ENCODE measurements at regions not wholly inside any gene's neighbourhood (a gene's known extent, or its start where the extent isn't known, plus 50 kb on each side); places are given as distances from the start of the nearest gene placed in this dataset.

DNA sequence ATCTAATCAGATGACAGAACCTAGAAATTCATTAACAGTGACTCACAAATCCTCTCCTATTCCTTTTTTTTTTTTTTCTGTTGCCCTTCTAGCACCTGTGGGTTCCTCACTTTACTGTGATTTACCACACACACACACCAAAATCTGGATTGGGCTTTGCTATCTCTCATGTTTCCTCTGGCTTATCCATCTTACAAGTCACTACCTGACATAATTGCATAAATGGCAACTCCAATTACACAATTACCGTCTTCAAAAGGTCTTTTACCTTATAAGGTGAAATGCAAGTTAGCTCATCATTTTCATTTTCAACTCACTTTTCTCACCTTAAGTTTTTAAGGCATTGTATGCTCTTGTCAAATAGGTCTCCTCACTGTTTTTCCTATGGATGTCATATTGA is 426.3 kb upstream of the MEF2C start:
- TF ChIP-seq, protein P1, sequence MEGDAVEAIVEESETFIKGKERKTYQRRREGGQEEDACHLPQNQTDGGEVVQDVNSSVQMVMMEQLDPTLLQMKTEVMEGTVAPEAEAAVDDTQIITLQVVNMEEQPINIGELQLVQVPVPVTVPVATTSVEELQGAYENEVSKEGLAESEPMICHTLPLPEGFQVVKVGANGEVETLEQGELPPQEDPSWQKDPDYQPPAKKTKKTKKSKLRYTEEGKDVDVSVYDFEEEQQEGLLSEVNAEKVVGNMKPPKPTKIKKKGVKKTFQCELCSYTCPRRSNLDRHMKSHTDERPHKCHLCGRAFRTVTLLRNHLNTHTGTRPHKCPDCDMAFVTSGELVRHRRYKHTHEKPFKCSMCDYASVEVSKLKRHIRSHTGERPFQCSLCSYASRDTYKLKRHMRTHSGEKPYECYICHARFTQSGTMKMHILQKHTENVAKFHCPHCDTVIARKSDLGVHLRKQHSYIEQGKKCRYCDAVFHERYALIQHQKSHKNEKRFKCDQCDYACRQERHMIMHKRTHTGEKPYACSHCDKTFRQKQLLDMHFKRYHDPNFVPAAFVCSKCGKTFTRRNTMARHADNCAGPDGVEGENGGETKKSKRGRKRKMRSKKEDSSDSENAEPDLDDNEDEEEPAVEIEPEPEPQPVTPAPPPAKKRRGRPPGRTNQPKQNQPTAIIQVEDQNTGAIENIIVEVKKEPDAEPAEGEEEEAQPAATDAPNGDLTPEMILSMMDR (conservative IDR thresholded peaks at IDR 0.05; ENCODE audit: low read length) = no peak
- no peak for TF ChIP-seq EZH2phosphoT487 (IDR thresholded peaks at IDR 0.05; ENCODE audit: borderline replicate concordance, low read depth, low read length)

All from OCI-LY7 (cell line).